NCI-H1694 (cell line): ENCODE measurements at regions not wholly inside any gene's neighbourhood (a gene's known extent, or its start where the extent isn't known, plus 50 kb on each side); places are given as distances from the start of the nearest gene placed in this dataset.
"Not testable (repeated sequence)": the region's sequence is repeated elsewhere in the genome, so short reads cannot be mapped to it uniquely, and the experiment has no call there.

Experiments
- DNase-seq: peaks from one replicate; lab custom pipeline; 2025; lab: John Stamatoyannopoulos, UW

DNA sequence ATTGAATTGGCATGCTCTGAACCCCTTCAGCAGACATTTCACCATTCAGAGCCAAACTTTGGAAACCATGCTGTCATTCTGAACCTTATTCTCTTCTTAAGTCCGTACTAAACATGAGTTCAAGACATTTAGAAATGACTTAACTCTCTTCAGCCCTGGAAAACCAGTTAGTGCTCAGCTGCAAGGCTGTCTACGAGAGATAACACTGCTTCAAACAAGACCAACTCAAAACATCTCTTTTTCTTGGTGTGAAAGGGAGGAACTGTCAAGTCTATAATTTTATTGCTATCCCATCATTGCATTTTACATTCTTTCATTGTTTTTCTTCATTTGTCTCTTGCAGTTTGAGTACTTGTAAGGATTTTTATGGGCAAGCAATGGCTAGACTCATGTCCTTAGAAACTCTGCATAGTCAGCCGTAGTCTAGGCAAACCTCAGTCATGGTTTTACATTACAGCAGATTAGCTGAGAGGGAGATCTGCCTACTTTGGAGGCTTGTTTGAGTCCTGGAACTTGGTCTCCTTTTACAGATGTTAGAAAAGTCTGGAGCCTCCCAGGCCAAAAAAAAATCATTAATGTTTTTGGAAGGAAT lies 120.6 kb upstream of the JADE1 start:
- DNase-seq: no peak

- no peak for DNase-seq
Measured at GRCh38 chr4:128688033-128688721, 121.3 kb upstream of the JADE1 start.

GRCh38 chr4:128686810-128687209 lies 122.7 kb upstream of the JADE1 start:
- no peak for DNase-seq

- DNase-seq: no peak
Measured at GRCh38 chr4:128686032-128686465, 123.5 kb upstream of the JADE1 start.

DNA sequence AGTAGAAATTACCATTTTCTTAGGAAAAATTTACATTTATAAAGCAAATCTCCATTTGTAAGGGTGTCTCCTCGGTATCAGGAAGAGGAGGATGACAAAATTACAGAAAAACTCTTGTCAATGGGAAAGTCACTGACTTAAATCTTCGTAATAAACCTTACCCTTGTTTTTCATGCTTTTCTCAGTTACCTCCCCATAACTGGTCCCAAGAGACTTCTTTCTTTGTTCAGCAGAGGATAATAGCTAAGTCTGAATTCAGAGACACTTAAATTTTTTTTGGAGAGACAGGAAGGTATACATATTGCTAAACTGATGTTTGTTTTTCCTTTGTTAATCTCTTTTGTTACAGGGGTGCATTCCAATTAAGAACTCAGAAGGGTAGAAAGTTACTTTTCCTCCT lies 125.5 kb upstream of the JADE1 start:
- DNase-seq: no peak

- no peak for DNase-seq
Measured at GRCh38 chr4:128682942-128683666, 126.4 kb upstream of the JADE1 start.

DNA sequence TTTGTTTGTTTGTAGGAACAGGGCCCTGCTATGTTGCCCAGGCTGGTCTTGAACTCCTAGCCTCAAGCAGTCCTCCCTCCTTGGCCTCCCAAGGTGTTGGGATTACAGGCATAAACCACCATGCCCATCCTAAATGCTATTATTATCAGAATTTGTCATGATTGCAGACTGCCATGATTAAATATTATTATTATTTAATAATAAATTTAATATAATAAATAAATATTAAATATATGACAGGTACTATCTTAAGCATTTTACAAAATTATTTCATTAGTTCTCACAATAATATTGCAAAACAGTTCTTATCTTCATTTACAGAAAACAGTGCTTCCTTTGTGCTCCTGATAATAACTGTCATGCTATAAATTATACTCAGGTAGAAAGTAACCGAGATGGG lies 133.4 kb upstream of the JADE1 start:
- no peak for DNase-seq

DNA sequence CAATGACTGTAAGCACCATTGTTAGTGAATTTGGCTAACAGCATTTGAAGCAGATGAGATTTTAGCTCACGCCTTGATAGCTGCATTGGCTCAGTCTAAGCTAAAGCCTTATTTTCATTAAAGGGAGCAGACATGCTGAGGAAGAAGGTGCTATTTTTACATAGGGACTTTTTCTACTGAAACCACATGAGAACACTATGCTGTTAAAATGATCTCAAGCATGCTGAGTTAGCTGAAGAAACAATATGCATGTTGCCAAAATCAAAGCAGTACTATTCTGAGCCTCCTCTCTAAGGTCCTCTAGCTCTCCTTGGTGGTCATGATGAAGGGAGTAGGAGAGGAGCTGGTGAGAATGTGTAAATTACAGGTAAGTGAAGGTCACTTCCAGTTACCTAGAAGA lies 134.4 kb upstream of the JADE1 start:
- DNase-seq: no peak

- DNase-seq: not testable (repeated sequence)
Measured at GRCh38 chr4:128673159-128673558, 136.3 kb upstream of the JADE1 start.

- not testable (repeated sequence) for DNase-seq
Measured at GRCh38 chr4:128672596-128672995, 136.9 kb upstream of the JADE1 start.

GRCh38 chr4:128670513-128670912 lies 139.0 kb upstream of the JADE1 start:
- no peak for DNase-seq

- no peak for DNase-seq
Measured at GRCh38 chr4:128668566-128668965, 140.9 kb upstream of the JADE1 start.

GRCh38 chr4:128665514-128665913 lies 144.0 kb upstream of the JADE1 start:
- DNase-seq: no peak

GRCh38 chr4:128663325-128663724 lies 146.2 kb upstream of the JADE1 start:
- DNase-seq: no peak

DNA sequence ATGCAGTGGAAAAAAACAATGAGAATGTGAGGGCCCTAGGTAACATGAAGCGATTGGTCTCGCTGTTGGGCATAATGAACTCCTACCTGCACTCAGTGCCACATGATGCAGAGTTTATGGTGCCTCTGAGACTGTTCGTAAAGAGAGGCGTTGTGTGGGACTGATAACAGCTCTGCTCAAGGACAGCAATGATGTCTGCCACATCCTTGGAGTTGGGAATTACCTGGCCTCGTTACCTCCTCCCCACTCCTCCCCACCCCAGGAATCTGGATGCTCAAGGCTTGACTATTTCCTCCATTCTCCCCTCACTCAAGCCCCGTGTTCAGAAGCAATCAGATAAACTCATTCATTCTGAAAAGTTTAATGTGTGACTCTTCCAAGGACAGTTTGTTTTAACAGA lies 148.0 kb upstream of the JADE1 start:
- DNase-seq: no peak

DNA sequence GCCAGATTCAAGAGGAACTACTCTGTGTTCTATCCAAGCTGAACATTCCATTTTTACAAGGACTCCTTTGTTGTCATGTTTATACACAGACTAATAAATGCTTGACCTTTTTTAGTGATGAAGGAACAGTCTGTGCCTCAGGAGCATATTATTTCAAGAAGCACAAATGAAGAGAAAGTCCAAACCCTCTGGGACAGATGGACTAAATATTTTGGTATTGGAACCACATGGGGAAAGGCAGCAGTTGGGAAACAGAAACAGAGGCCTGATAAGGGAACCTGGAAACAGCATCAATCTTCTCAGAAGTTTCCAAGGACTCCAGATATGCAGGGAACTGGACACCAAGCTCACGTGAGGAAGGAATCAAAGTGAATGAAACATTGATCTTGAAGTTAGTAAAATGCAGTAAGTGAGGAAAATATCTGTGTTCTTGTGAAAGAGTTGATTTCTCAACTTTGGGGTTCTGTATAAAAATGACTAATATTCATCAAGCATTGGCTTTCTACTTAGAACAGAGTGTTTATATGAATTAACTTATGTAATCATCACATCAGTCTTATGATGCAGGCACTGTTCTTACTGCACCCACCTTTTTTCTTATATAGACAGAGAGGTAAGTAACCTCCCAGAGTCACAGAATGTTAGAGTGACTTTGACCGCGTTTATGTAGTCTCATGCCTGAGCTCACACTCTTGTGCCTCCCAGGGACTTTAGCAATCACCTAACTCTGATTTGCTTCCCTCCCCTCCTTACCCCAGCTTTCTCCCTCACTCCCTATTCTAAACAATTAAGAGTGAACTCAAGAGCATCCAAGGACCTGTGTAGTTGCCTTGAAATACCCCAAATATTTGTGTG lies 148.9 kb upstream of the JADE1 start:
- DNase-seq: no peak

- no peak for DNase-seq
Measured at GRCh38 chr4:128658214-128658631, 151.3 kb upstream of the JADE1 start.

DNA sequence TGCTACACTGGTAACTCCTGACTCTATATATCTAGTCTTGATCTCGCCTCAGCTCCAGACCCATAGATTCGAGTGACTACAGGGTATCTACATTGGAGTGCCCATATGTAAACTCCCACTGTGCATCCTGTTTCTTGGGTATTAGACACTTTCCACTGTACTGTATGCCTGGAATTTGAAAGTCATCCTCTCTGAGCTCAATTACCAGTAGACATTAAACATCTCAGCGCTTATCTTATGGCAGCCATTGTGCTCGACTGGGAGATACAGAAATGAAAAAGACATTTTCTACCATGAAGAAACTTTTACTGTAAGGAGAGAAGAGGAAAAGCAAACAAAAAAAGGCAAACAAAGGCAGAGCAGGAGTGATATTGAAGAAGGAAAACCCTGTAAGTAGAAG lies 151.9 kb upstream of the JADE1 start:
- DNase-seq: no peak

DNA sequence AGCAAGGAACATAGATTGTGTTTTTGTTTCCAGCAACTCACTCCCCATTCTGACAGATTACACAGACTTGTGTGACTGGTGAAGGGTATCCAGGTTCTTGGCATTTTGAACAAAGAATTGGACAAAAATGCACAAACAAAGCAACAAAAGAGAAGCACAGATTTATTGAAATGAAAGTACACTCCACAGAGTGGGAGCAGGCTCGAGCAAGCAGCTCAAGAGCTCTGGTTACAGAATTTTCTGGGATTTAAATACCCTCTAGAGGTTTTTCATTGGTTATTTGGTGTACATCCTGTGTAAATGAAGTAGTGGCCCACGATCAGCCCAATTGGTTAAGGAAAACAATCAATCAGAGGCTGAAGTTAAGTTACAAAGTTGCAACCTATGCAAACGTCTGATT lies 155.0 kb upstream of the JADE1 start:
- no peak for DNase-seq

- DNase-seq: peak; percentile 31
Measured at GRCh38 chr4:128653527-128654444, 155.7 kb upstream of the JADE1 start.

- DNase-seq: no peak
Measured at GRCh38 chr4:128649575-128650205, 159.8 kb upstream of the JADE1 start.
